Breast epithelium (tissue), 4 donors: ENCODE measurements at regions not wholly inside any gene's neighbourhood (a gene's known extent, or its start where the extent isn't known, plus 50 kb on each side); places are given as distances from the start of the nearest gene placed in this dataset.

Experiments
- DNase-seq, 2 donors: peaks; one replicate each; pipeline ENCODE4 v3.0.0-alpha.2; 2019; ENCODE audit warnings: low spot score in 2 of 2
- H3K27ac ChIP-seq, 2 donors: fragments of 200-600 bp; sonication (generic) in 1 of 2; one replicate each; pipeline ENCODE4 v1.5.1; 2016 to 2019; ENCODE audit warnings: mild to moderate bottlenecking in 1 of 2
- H3K27me3 ChIP-seq, 2 donors: fragments of 200-600 bp; sonication (generic) in 1 of 2; one replicate each; pipeline versions ENCODE4 v1.5.1 to v1.6.0; 2017 to 2019; ENCODE audit warnings: control low read depth in 1 of 2, mild to moderate bottlenecking in 1 of 2
- H3K36me3 ChIP-seq: fragments of 200-600 bp; one replicate; pipeline ENCODE4 v1.5.1; 2019
- H3K4me1 ChIP-seq, 2 donors: fragments of 200-600 bp; sonication (generic); one replicate each; pipeline ENCODE4 v1.5.1; 2016 to 2019; ENCODE audit warnings: control low read depth in 1 of 2
- H3K4me3 ChIP-seq, 3 donors: fragments of 200-600 bp; sonication (generic); 1 replicate in 2 of 3; 2 replicates in 1 of 3; pipeline ENCODE4 v1.5.1; 2016 to 2019; ENCODE audit warnings: mild to moderate bottlenecking in 3 of 3, moderate library complexity in 2 of 3
- H3K9me3 ChIP-seq, 2 donors: fragments of 200-600 bp; sonication (generic) in 1 of 2; one replicate each; pipeline ENCODE4 v1.5.1; 2016 to 2019; ENCODE audit warnings: control low read depth in 1 of 2
- CTCF ChIP-seq, 3 donors: fragments of 450-650 bp; IDR thresholded peaks; one replicate each; pipeline ENCODE4 v1.5.1; 2016 to 2017; ENCODE audit warnings: antibody characterized with exemption in 3 of 3, mild to moderate bottlenecking in 3 of 3, moderate library complexity in 3 of 3
- POLR2A ChIP-seq: fragments of 450-650 bp; IDR thresholded peaks from one replicate; pipeline ENCODE4 v1.6.1; 2016; ENCODE audit warnings: antibody characterized with exemption, mild to moderate bottlenecking, moderate library complexity
- POLR2AphosphoS5 ChIP-seq, 3 donors: sonication (generic); formaldehyde crosslinking; IDR thresholded peaks; one replicate each; pipeline ENCODE4 v1.6.1; 2017; ENCODE audit warnings: antibody characterized with exemption in 3 of 3
- intact Hi-C: fragments of 100-400 bp; cut with DNase I; formaldehyde crosslinking; loops from one replicate; pipeline ENCODE4 v1.15.1; 2023; ENCODE audit warnings: low total_unique reads

GRCh38 chr2:104923665-104924064 lies 69.8 kb downstream of the POU3F3 start:
- H3K27ac ChIP-seq = no peak overlapping the region
- H3K27me3 ChIP-seq = no peaks in the 10 kb centered on the region
- no peaks in the 10 kb centered on the region for H3K36me3 ChIP-seq
- no peak overlapping the region for H3K4me3 ChIP-seq
- no peak for DNase-seq
- peaks cover 0 to 7% of the 10 kb centered on the region in 2 donors for H3K9me3 ChIP-seq
- no peak for TF ChIP-seq POLR2A
- TF ChIP-seq POLR2AphosphoS5 (IDR thresholded peaks at IDR 0.05) = no peak
- TF ChIP-seq CTCF (IDR thresholded peaks at IDR 0.05) = no peak
- intact Hi-C loops = no loop called here
- H3K4me1 ChIP-seq = no peaks in the 10 kb centered on the region

GRCh38 chr2:104929663-104930062 lies 75.7 kb downstream of the POU3F3 start:
- Histone ChIP-seq H3K4me3 (no peak overlapping the region), H3K36me3 (no peaks in the 10 kb centered on the region), H3K9me3 (no peaks in the 10 kb centered on the region), H3K4me1 (no peaks in the 10 kb centered on the region), H3K27me3 (no peaks in the 10 kb centered on the region), H3K27ac (no peak overlapping the region)
- no peak for TF ChIP-seq POLR2AphosphoS5 (IDR thresholded peaks at IDR 0.05)
- no peak for TF ChIP-seq POLR2A
- no peak for TF ChIP-seq CTCF (IDR thresholded peaks at IDR 0.05)
- intact Hi-C loops = no loop called here
- DNase-seq = no peak

- Histone ChIP-seq H3K27me3 (no peaks in the 10 kb centered on the region), H3K27ac (no peak overlapping the region), H3K36me3 (no peaks in the 10 kb centered on the region), H3K9me3 (no peaks in the 10 kb centered on the region), H3K4me3 (no peak overlapping the region), H3K4me1 (no peaks in the 10 kb centered on the region)
- no peak for DNase-seq
- TF ChIP-seq CTCF (IDR thresholded peaks at IDR 0.05) = no peak
- no peak for TF ChIP-seq POLR2AphosphoS5 (IDR thresholded peaks at IDR 0.05)
- TF ChIP-seq POLR2A = no peak
- intact Hi-C loops = no loop called here
These were observed 76.8 kb downstream of the POU3F3 start for GRCh38 chr2:104930732-104931131.

GRCh38 chr2:104932243-104932642 lies 78.3 kb downstream of the POU3F3 start:
- Histone ChIP-seq H3K27me3 (no peaks in the 10 kb centered on the region), H3K4me1 (no peaks in the 10 kb centered on the region), H3K4me3 (no peak overlapping the region), H3K36me3 (no peaks in the 10 kb centered on the region), H3K9me3 (no peaks in the 10 kb centered on the region), H3K27ac (no peak overlapping the region)
- DNase-seq = no peak
- TF ChIP-seq POLR2A (no peak), POLR2AphosphoS5 (IDR thresholded peaks at IDR 0.05) (no peak), CTCF (IDR thresholded peaks at IDR 0.05) (no peak)
- intact Hi-C loops = no loop called here

GRCh38 chr2:104933151-104933917 lies 79.4 kb downstream of the POU3F3 start:
- TF ChIP-seq CTCF (IDR thresholded peaks at IDR 0.05) (no peak), POLR2AphosphoS5 (IDR thresholded peaks at IDR 0.05) (no peak), POLR2A (no peak)
- H3K4me3 ChIP-seq = no peak overlapping the region
- H3K9me3 ChIP-seq = no peaks in the 10 kb centered on the region
- intact Hi-C loops = no loop called here
- no peaks in the 10 kb centered on the region for H3K27me3 ChIP-seq
- H3K4me1 ChIP-seq = no peaks in the 10 kb centered on the region
- H3K36me3 ChIP-seq = no peaks in the 10 kb centered on the region
- H3K27ac ChIP-seq = no peak overlapping the region
- no peak for DNase-seq
